ENCODE measurements at regions not wholly inside any gene's neighbourhood (a gene's known extent, or its start where the extent isn't known, plus 50 kb on each side); places are given as distances from the start of the nearest gene placed in this dataset.

- no peaks in the 10 kb centered on the region for H3K4me1 ChIP-seq (ENCODE audit: low read length)
- H4K20me1 ChIP-seq (ENCODE audit: insufficient read depth, low read length): no peaks in the 10 kb centered on the region
- H2AFZ ChIP-seq (ENCODE audit: low read depth, low read length): no peak overlapping the region
- no peak overlapping the region for H3K4me3 ChIP-seq (ENCODE audit: low read length)
- no peak overlapping the region for H3K27ac ChIP-seq (ENCODE audit: low read length)
- H3K79me2 ChIP-seq (ENCODE audit: low read length): no peaks in the 10 kb centered on the region
- H3K4me2 ChIP-seq (ENCODE audit: low read length): no peak overlapping the region
- TF ChIP-seq EZH2phosphoT487 (IDR thresholded peaks at IDR 0.05; ENCODE audit: low read depth) (no peak), CTCF (IDR thresholded peaks at IDR 0.05; ENCODE audit: low read depth, low read length) (no peak)
- H3K27me3 ChIP-seq (ENCODE audit: low read depth, low read length): 0 out of 2 replicates have a peak, but pooled peaks cover 2% of the 10 kb centered on the region
- no peak overlapping the region for H3K9ac ChIP-seq (ENCODE audit: low read length)
- no peaks in the 10 kb centered on the region for H3K36me3 ChIP-seq (replicated peaks; ENCODE audit: low read depth, low read length)
- no peaks in the 10 kb centered on the region for H3K9me3 ChIP-seq (ENCODE audit: insufficient read depth, low read length)
Observed at GRCh38 chr11:112856591-112856990, 104.6 kb upstream of the NCAM1 start.

GRCh38 chr11:112858289-112859023, 102.8 kb upstream of the NCAM1 start:
- 0 out of 2 replicates have a peak, but pooled peaks cover 2% of the 10 kb centered on the region for H3K27me3 ChIP-seq (ENCODE audit: low read depth, low read length)
- no peak overlapping the region for H3K27ac ChIP-seq (ENCODE audit: low read length)
- H3K36me3 ChIP-seq (replicated peaks; ENCODE audit: low read depth, low read length): no peaks in the 10 kb centered on the region
- H3K79me2 ChIP-seq (ENCODE audit: low read length): no peaks in the 10 kb centered on the region
- H3K9ac ChIP-seq (ENCODE audit: low read length): no peak overlapping the region
- no peaks in the 10 kb centered on the region for H4K20me1 ChIP-seq (ENCODE audit: insufficient read depth, low read length)
- no peak for TF ChIP-seq EZH2phosphoT487 (IDR thresholded peaks at IDR 0.05; ENCODE audit: low read depth)
- TF ChIP-seq CTCF (IDR thresholded peaks at IDR 0.05; ENCODE audit: low read depth, low read length): no peak
- no peaks in the 10 kb centered on the region for H3K4me1 ChIP-seq (ENCODE audit: low read length)
- no peaks in the 10 kb centered on the region for H3K9me3 ChIP-seq (ENCODE audit: insufficient read depth, low read length)
- no peak overlapping the region for H2AFZ ChIP-seq (ENCODE audit: low read depth, low read length)
- H3K4me3 ChIP-seq (ENCODE audit: low read length): no peak overlapping the region
- H3K4me2 ChIP-seq (ENCODE audit: low read length): no peak overlapping the region

GRCh38 chr11:112859787-112860186, 101.4 kb upstream of the NCAM1 start:
- no peak overlapping the region for H3K9ac ChIP-seq (ENCODE audit: low read length)
- H3K27ac ChIP-seq (ENCODE audit: low read length): no peak overlapping the region
- no peaks in the 10 kb centered on the region for H3K9me3 ChIP-seq (ENCODE audit: insufficient read depth, low read length)
- H3K4me1 ChIP-seq (ENCODE audit: low read length): no peaks in the 10 kb centered on the region
- no peaks in the 10 kb centered on the region for H4K20me1 ChIP-seq (ENCODE audit: insufficient read depth, low read length)
- H2AFZ ChIP-seq (ENCODE audit: low read depth, low read length): no peak overlapping the region
- TF ChIP-seq EZH2phosphoT487 (IDR thresholded peaks at IDR 0.05; ENCODE audit: low read depth) (no peak), CTCF (IDR thresholded peaks at IDR 0.05; ENCODE audit: low read depth, low read length) (no peak)
- H3K36me3 ChIP-seq (replicated peaks; ENCODE audit: low read depth, low read length): no peaks in the 10 kb centered on the region
- no peaks in the 10 kb centered on the region for H3K79me2 ChIP-seq (ENCODE audit: low read length)
- no peak overlapping the region for H3K4me2 ChIP-seq (ENCODE audit: low read length)
- no peaks in the 10 kb centered on the region for H3K27me3 ChIP-seq (ENCODE audit: low read depth, low read length)
- no peak overlapping the region for H3K4me3 ChIP-seq (ENCODE audit: low read length)

- TF ChIP-seq CTCF (IDR thresholded peaks at IDR 0.05; ENCODE audit: low read depth, low read length) (no peak), EZH2phosphoT487 (IDR thresholded peaks at IDR 0.05; ENCODE audit: low read depth) (no peak)
- H3K9ac ChIP-seq (ENCODE audit: low read length): no peak overlapping the region
Observed at GRCh38 chr11:112861356-112861755, 99.9 kb upstream of the NCAM1 start.

More at GRCh38 chr11:112861356-112861755, 99.9 kb upstream of the NCAM1 start:
- H3K27ac ChIP-seq (ENCODE audit: low read length): no peak overlapping the region
- no peaks in the 10 kb centered on the region for H4K20me1 ChIP-seq (ENCODE audit: insufficient read depth, low read length)
- H3K36me3 ChIP-seq (replicated peaks; ENCODE audit: low read depth, low read length): no peaks in the 10 kb centered on the region
- no peak overlapping the region for H3K4me3 ChIP-seq (ENCODE audit: low read length)
- H2AFZ ChIP-seq (ENCODE audit: low read depth, low read length): no peak overlapping the region
- H3K27me3 ChIP-seq (ENCODE audit: low read depth, low read length): no peaks in the 10 kb centered on the region
- H3K4me1 ChIP-seq (ENCODE audit: low read length): no peaks in the 10 kb centered on the region
- H3K4me2 ChIP-seq (ENCODE audit: low read length): no peak overlapping the region
- no peaks in the 10 kb centered on the region for H3K79me2 ChIP-seq (ENCODE audit: low read length)
- H3K9me3 ChIP-seq (ENCODE audit: insufficient read depth, low read length): no peaks in the 10 kb centered on the region

All from OCI-LY3 (cell line).